T-helper 1 cell treated with Interleukin-12 subunit alpha and Interleukin-12 subunit beta and Interleukin-4 antibody, amounts not matched to agents 30 μg/mL and 1 μg/mL, for 36 hours (primary cell): ENCODE measurements at regions not wholly inside any gene's neighbourhood (a gene's known extent, or its start where the extent isn't known, plus 50 kb on each side); places are given as distances from the start of the nearest gene placed in this dataset.
"Not testable (repeated sequence)": the region's sequence is repeated elsewhere in the genome, so short reads cannot be mapped to it uniquely, and the experiment has no call there.

ENCODE experiments used
- H3K27ac Mint-ChIP-seq: one replicate; pipeline ENCODE4 v1.8.0; 2021; ENCODE audit warnings: mild to moderate bottlenecking, mixed read lengths
- H3K27me3 Mint-ChIP-seq: one replicate; pipeline ENCODE4 v1.8.0; 2021; ENCODE audit warnings: low read depth, mixed read lengths
- H3K36me3 Mint-ChIP-seq: one replicate; pipeline ENCODE4 v1.8.0; 2021; ENCODE audit warnings: low read depth, mixed read lengths
- H3K4me1 Mint-ChIP-seq: one replicate; pipeline ENCODE4 v1.8.0; 2021; ENCODE audit warnings: low read depth, mixed read lengths
- H3K4me3 Mint-ChIP-seq: one replicate; pipeline ENCODE4 v1.8.0; 2021; ENCODE audit warnings: mild to moderate bottlenecking, moderate library complexity, mixed read lengths
- H3K9me3 Mint-ChIP-seq: one replicate; pipeline ENCODE4 v1.8.0; 2021; ENCODE audit warnings: mixed read lengths

GRCh38 chr13:104567114-104567513 lies 1500.9 kb upstream of the SLC10A2 start:
- no peaks in the 10 kb centered on the region for H3K36me3 Mint-ChIP-seq
- H3K27ac Mint-ChIP-seq, result no peak overlapping the region
- H3K4me1 Mint-ChIP-seq, result no peaks in the 10 kb centered on the region
- no peaks in the 10 kb centered on the region for H3K27me3 Mint-ChIP-seq
- H3K9me3 Mint-ChIP-seq, result no peaks in the 10 kb centered on the region
- no peak overlapping the region for H3K4me3 Mint-ChIP-seq

DNA sequence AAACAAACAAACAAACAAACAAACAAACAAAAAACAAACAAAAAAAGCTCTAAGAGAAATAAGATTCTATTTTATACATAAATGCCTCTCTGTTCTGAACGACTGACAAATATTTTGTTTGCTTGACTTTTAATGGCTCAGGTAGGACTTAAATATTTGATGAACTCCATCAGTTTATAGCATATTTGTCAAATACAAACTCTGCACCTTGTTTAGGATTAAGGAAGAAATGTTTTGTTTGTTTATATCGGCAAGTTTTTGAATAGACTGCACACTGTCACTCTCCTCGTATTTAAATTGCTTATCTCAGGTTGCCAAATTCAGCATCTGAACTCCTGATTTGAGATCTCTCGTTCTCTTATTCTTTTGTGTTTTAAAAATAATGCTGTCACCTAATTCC lies 1499.7 kb upstream of the SLC10A2 start:
- H3K4me1 Mint-ChIP-seq, result no peaks in the 10 kb centered on the region
- H3K36me3 Mint-ChIP-seq, result no peaks in the 10 kb centered on the region
- no peaks in the 10 kb centered on the region for H3K27me3 Mint-ChIP-seq
- H3K9me3 Mint-ChIP-seq, result no peaks in the 10 kb centered on the region
- H3K4me3 Mint-ChIP-seq, result no peak overlapping the region
- no peak overlapping the region for H3K27ac Mint-ChIP-seq

GRCh38 chr13:104553896-104554295 lies 1487.7 kb upstream of the SLC10A2 start:
- H3K27ac Mint-ChIP-seq, result no peak overlapping the region

DNA sequence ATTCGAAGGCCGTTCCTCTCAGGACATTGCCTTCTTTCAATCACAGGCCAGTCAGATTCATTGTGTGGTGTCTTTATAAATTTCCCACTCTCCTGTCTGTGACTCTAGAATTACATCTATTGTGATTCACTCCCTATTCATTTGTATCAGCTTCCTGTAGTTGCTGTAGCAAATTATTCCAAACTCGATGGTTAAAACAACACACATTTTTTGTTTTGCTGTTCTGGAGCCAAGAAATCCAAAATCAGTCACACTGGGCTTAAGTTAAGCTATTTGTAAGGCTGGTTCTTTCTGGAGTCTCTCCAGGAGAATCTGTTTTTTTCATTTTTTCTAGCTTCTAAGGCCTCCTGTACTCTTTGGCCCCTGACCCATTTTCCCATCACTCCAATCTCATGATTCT lies 1487.0 kb upstream of the SLC10A2 start:
- Mint-ChIP-seq H3K9me3 (no peaks in the 10 kb centered on the region), H3K4me3 (no peak overlapping the region), H3K27me3 (no peaks in the 10 kb centered on the region), H3K27ac (no peak overlapping the region), H3K4me1 (no peaks in the 10 kb centered on the region), H3K36me3 (no peaks in the 10 kb centered on the region)

More at GRCh38 chr13:104553896-104554295, 1487.7 kb upstream of the SLC10A2 start:
- Mint-ChIP-seq H3K27me3 (no peaks in the 10 kb centered on the region), H3K4me3 (no peak overlapping the region), H3K9me3 (no peaks in the 10 kb centered on the region), H3K36me3 (no peaks in the 10 kb centered on the region), H3K4me1 (no peaks in the 10 kb centered on the region)

DNA sequence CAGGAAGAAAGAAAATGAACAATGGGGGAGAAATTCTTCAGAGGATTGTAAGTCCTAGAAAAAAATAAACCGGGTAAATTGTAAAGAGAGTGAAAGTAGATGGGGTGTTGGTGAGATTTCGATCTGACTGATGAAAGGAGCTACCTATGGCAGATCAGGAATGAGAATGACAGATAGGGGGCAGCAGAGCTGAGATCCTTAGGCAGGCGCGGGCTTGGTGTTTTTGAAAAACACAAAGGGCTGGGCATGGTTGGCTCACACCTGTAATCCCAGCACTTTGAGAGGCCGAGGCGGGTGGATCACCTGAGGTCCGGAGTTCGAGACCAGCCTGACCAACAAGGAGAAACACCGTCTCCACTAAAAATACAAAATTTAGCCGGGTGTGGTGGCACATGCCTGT lies 1468.6 kb upstream of the SLC10A2 start:
- Mint-ChIP-seq H3K36me3 (no peaks in the 10 kb centered on the region), H3K27me3 (no peaks in the 10 kb centered on the region), H3K27ac (no peak overlapping the region), H3K9me3 (no peaks in the 10 kb centered on the region), H3K4me1 (no peaks in the 10 kb centered on the region), H3K4me3 (no peak overlapping the region)

- Mint-ChIP-seq H3K27me3 (no peaks in the 10 kb centered on the region), H3K4me1 (no peaks in the 10 kb centered on the region), H3K9me3 (no peaks in the 10 kb centered on the region), H3K27ac (no peak overlapping the region), H3K4me3 (no peak overlapping the region), H3K36me3 (no peaks in the 10 kb centered on the region)
Measured at GRCh38 chr13:104532132-104532531, 1465.9 kb upstream of the SLC10A2 start.

- no peak overlapping the region for H3K4me3 Mint-ChIP-seq
- H3K27ac Mint-ChIP-seq, result no peak overlapping the region
- no peaks in the 10 kb centered on the region for H3K4me1 Mint-ChIP-seq
- H3K36me3 Mint-ChIP-seq, result no peaks in the 10 kb centered on the region
- H3K9me3 Mint-ChIP-seq, result no peaks in the 10 kb centered on the region
- H3K27me3 Mint-ChIP-seq, result no peaks in the 10 kb centered on the region
Measured at GRCh38 chr13:104530741-104531140, 1464.5 kb upstream of the SLC10A2 start.

DNA sequence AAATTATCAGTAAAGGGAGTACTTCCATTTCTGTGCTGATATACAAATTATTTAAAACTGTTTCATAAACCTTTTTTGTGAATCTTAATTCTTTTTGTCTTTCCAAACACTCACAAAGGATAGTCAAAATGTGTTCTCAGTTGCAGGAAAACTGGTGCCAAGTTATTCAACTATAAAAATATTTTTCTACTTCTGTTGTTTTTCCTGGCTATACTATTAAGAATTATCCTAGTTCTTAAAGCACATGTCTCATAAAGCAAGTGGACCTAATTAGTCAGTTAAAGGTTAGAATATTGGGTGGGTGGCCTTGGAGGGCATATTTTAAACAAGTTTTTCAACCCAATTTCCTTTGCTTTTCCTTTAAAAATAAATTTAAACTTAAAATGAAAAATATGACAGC lies 1460.3 kb upstream of the SLC10A2 start:
- no peak overlapping the region for H3K4me3 Mint-ChIP-seq
- H3K27me3 Mint-ChIP-seq, result no peaks in the 10 kb centered on the region
- H3K4me1 Mint-ChIP-seq, result no peaks in the 10 kb centered on the region
- H3K36me3 Mint-ChIP-seq, result no peaks in the 10 kb centered on the region
- no peak overlapping the region for H3K27ac Mint-ChIP-seq
- H3K9me3 Mint-ChIP-seq, result no peaks in the 10 kb centered on the region

- H3K4me3 Mint-ChIP-seq, result no peak overlapping the region
- peaks cover 4% of the 10 kb centered on the region for H3K9me3 Mint-ChIP-seq
- no peaks in the 10 kb centered on the region for H3K4me1 Mint-ChIP-seq
- H3K36me3 Mint-ChIP-seq, result no peaks in the 10 kb centered on the region
- no peak overlapping the region for H3K27ac Mint-ChIP-seq
- no peaks in the 10 kb centered on the region for H3K27me3 Mint-ChIP-seq
Measured at GRCh38 chr13:104525467-104525866, 1459.2 kb upstream of the SLC10A2 start.

DNA sequence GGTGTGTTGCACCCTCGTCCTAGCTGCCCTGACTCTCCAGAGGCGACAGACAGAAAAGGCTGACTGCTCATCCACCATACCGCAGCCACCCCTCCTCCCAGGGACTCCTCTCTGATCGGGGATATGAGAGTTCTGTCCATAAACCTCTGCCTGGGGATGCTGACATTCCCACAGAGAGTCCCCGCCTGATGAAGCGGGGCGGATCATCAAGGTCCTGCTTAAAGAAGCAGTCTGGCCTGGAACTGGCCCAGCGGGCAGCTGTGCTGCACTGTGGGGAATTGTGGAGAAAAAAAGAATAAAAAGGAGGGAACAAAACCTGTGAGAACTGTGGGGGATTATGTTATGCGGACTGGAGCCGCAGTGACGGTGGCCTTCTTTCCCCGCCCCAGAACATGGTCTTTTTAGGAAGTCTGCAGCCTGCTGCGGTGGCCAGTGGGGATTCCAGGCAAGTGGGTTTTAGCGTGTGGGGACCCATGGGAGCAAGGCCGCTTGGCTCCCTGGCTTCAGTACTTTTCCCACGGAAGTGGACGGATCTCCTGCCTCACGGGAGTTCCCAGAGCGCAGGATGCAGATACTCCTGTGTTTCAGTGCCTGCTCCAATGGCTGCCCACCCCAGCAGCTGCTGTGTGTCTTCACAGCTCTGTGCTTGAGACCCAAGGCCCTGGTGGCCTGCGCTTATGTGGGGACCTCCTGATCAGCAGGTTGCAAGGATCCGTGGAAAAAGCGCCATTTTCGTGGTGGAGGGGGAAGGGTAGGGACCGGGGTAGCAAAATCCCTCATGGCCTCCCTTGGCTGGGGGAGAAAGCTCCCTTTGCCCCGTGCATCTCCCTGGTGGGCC lies 1456.2 kb upstream of the SLC10A2 start:
- no peak overlapping the region for H3K4me3 Mint-ChIP-seq
- peaks cover 4% of the 10 kb centered on the region for H3K9me3 Mint-ChIP-seq
- H3K27me3 Mint-ChIP-seq, result no peaks in the 10 kb centered on the region
- no peaks in the 10 kb centered on the region for H3K36me3 Mint-ChIP-seq
- H3K4me1 Mint-ChIP-seq, result no peaks in the 10 kb centered on the region
- no peak overlapping the region for H3K27ac Mint-ChIP-seq

DNA sequence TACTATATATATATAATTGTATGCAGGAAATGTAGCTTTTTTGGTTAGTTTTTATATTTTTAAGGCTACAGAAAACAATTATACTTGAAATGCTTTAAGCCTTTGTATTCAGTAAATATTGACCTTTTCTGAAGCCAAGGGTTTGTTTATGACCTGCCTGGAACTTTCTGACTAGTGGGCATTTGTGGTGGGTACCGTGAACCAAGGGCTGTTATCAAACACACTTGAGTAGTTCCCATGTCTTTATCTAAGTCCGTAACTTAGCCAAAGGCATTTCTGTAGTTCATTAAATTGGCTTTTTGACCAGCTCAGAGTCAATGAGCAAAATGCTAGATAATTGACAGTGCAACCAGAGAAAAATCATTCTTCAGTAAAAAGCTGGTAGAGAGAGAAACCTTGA lies 1444.2 kb upstream of the SLC10A2 start:
- no peaks in the 10 kb centered on the region for H3K27me3 Mint-ChIP-seq
- H3K4me3 Mint-ChIP-seq, result no peak overlapping the region
- no peaks in the 10 kb centered on the region for H3K36me3 Mint-ChIP-seq
- no peaks in the 10 kb centered on the region for H3K4me1 Mint-ChIP-seq
- H3K9me3 Mint-ChIP-seq, result no peaks in the 10 kb centered on the region
- H3K27ac Mint-ChIP-seq, result no peak overlapping the region

DNA sequence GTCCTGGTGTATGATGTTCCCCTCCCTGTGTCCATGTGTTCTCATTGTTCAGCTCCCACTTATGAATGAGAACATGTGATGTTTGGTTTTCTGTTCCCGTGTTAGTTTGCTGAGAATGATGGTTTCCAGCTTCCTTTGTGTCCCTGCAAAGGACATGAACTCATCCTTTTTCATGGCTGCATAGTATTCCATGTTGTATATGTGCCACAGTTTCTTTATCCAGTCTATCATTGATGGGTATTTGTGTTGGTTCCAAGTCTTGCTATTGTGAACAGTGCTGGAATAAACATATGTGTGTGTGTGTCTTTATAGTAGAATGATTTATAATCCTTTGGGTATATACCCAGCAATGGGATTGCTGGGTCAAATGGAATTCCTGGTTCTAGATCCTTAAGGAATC lies 1427.3 kb upstream of the SLC10A2 start:
- H3K27me3 Mint-ChIP-seq, H3K27ac Mint-ChIP-seq, H3K4me3 Mint-ChIP-seq, H3K9me3 Mint-ChIP-seq, H3K36me3 Mint-ChIP-seq, H3K4me1 Mint-ChIP-seq: not testable (repeated sequence)

DNA sequence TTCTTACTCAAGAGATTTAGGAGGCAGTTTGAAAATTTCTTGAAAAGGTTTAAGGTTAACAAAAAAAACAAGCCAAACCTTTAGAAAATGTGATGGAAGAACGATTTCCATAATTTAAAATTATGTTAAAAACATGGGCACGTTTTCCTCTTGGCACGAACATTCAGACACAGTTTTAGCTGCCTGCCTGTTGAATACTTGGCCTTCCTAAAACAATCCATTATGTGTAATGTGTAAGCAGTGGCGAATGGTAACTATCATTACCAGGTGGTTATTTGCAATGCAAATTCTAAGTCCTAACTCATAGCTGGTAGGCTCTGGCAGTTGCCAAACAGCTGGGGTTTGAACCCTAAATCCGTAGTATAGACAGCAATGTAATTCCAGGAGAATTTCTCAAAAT lies 1425.7 kb upstream of the SLC10A2 start:
- Mint-ChIP-seq H3K9me3 (no peaks in the 10 kb centered on the region), H3K27ac (no peak overlapping the region), H3K4me1 (no peaks in the 10 kb centered on the region), H3K36me3 (no peaks in the 10 kb centered on the region), H3K4me3 (no peak overlapping the region), H3K27me3 (no peaks in the 10 kb centered on the region)

DNA sequence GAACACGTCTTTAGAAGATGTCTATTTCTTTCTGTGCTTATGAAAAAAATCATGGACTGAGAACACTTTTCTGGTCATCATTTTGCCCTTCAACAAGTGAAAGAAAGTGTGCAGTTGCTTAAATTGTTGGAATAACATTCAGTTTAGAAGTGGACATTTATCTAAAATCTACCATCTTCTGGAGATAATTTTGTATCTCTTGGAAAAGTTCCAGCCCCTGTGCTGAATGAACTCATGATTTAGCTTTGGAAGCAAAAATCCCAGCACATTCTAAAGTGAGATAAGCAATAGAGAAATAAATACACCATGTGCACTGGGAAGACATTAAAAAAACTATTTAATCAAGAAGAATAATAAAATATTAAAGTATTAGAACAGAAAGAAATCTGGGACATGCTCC lies 1420.8 kb upstream of the SLC10A2 start:
- Mint-ChIP-seq H3K36me3 (no peaks in the 10 kb centered on the region), H3K27me3 (no peaks in the 10 kb centered on the region), H3K4me3 (no peak overlapping the region), H3K9me3 (no peaks in the 10 kb centered on the region), H3K27ac (no peak overlapping the region), H3K4me1 (no peaks in the 10 kb centered on the region)

DNA sequence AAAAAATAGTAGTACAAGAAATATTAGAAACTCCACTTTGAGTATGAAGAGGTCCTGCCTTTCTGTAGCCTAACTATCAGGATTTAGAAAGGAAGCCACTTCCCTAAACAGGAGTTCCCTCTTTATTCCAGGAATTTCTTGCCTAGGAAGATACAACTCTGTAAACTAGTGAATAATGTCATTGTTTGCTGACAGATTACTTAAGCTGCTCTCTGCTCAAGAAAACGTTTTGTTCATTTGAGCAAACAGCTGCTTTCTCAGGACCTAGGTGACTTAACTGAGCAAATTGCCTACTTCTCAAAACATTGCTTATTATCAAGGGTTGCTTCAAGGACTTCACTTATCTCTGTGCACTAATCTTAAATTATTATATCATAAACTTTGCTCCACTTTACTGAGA lies 1419.4 kb upstream of the SLC10A2 start:
- H3K9me3 Mint-ChIP-seq, result peaks cover under 1% of the 10 kb centered on the region
- H3K27ac Mint-ChIP-seq, result no peak overlapping the region
- H3K4me1 Mint-ChIP-seq, result no peaks in the 10 kb centered on the region
- H3K4me3 Mint-ChIP-seq, result no peak overlapping the region
- H3K36me3 Mint-ChIP-seq, result no peaks in the 10 kb centered on the region
- H3K27me3 Mint-ChIP-seq, result no peaks in the 10 kb centered on the region

GRCh38 chr13:104483631-104484030 lies 1417.4 kb upstream of the SLC10A2 start:
- H3K27ac Mint-ChIP-seq, result no peak overlapping the region
- H3K4me1 Mint-ChIP-seq, result no peaks in the 10 kb centered on the region
- no peaks in the 10 kb centered on the region for H3K27me3 Mint-ChIP-seq
- H3K36me3 Mint-ChIP-seq, result no peaks in the 10 kb centered on the region
- H3K9me3 Mint-ChIP-seq, result peaks cover 16% of the 10 kb centered on the region
- no peak overlapping the region for H3K4me3 Mint-ChIP-seq
